Breast epithelium (tissue), 4 donors: ENCODE measurements at regions not wholly inside any gene's neighbourhood (a gene's known extent, or its start where the extent isn't known, plus 50 kb on each side); places are given as distances from the start of the nearest gene placed in this dataset.

Experiments used
- DNase-seq, 2 donors: peaks; one replicate each; pipeline ENCODE4 v3.0.0-alpha.2; 2019; ENCODE audit warnings: low spot score in 2 of 2
- H3K27ac ChIP-seq, 2 donors: fragments of 200-600 bp; sonication (generic) in 1 of 2; one replicate each; pipeline ENCODE4 v1.5.1; 2016 to 2019; ENCODE audit warnings: mild to moderate bottlenecking in 1 of 2
- H3K27me3 ChIP-seq, 2 donors: fragments of 200-600 bp; sonication (generic) in 1 of 2; one replicate each; pipeline versions ENCODE4 v1.5.1 to v1.6.0; 2017 to 2019; ENCODE audit warnings: control low read depth in 1 of 2, mild to moderate bottlenecking in 1 of 2
- H3K36me3 ChIP-seq: fragments of 200-600 bp; one replicate; pipeline ENCODE4 v1.5.1; 2019
- H3K4me1 ChIP-seq, 2 donors: fragments of 200-600 bp; sonication (generic); one replicate each; pipeline ENCODE4 v1.5.1; 2016 to 2019; ENCODE audit warnings: control low read depth in 1 of 2
- H3K4me3 ChIP-seq, 3 donors: fragments of 200-600 bp; sonication (generic); 1 replicate in 2 of 3; 2 replicates in 1 of 3; pipeline ENCODE4 v1.5.1; 2016 to 2019; ENCODE audit warnings: mild to moderate bottlenecking in 3 of 3, moderate library complexity in 2 of 3
- H3K9me3 ChIP-seq, 2 donors: fragments of 200-600 bp; sonication (generic) in 1 of 2; one replicate each; pipeline ENCODE4 v1.5.1; 2016 to 2019; ENCODE audit warnings: control low read depth in 1 of 2
- POLR2A ChIP-seq: fragments of 450-650 bp; IDR thresholded peaks from one replicate; pipeline ENCODE4 v1.6.1; 2016; ENCODE audit warnings: antibody characterized with exemption, mild to moderate bottlenecking, moderate library complexity
- POLR2AphosphoS5 ChIP-seq, 3 donors: sonication (generic); formaldehyde crosslinking; IDR thresholded peaks; one replicate each; pipeline ENCODE4 v1.6.1; 2017; ENCODE audit warnings: antibody characterized with exemption in 3 of 3
- intact Hi-C: fragments of 100-400 bp; cut with DNase I; formaldehyde crosslinking; loops from one replicate; pipeline ENCODE4 v1.15.1; 2023; ENCODE audit warnings: low total_unique reads
- TF ChIP-seq, protein P1 (sequence below), 3 donors: fragments of 450-650 bp; IDR thresholded peaks; one replicate each; pipeline ENCODE4 v1.5.1; 2016 to 2017; ENCODE audit warnings: antibody characterized with exemption in 3 of 3, mild to moderate bottlenecking in 3 of 3, moderate library complexity in 3 of 3

DNA sequence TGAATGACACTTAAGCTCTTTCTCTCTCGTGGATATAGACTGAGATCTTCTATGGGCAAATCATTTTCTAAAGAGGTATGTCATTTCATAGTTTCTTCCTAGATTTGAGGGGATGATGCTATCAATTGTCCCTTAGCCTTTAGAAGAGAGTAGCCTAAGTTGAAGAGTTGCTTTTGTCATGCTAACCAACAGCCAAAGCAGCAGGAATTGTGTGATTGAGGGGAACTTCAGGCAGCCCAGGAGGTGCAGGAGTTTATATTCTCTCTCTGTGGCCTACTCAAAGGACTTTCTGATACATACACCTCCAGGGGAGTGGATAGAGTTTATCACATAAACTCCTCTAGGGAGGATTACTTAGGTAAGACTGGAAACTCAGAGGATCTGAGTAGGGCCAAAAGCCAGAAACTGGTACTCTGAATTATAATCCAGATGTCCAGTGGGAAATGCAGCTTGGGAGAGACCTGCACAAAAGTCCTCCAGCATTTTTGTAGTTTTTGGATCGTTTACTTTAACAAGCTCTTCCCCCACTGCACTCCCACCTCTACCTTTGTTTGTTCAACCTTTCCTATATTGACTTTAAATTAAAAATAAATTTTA, 150.7 kb upstream of the CCDC68 start:
- intact Hi-C loops: no loop called here

GRCh38 chr18:55106906-55107305, 147.6 kb upstream of the CCDC68 start:
- TF ChIP-seq, protein P1, sequence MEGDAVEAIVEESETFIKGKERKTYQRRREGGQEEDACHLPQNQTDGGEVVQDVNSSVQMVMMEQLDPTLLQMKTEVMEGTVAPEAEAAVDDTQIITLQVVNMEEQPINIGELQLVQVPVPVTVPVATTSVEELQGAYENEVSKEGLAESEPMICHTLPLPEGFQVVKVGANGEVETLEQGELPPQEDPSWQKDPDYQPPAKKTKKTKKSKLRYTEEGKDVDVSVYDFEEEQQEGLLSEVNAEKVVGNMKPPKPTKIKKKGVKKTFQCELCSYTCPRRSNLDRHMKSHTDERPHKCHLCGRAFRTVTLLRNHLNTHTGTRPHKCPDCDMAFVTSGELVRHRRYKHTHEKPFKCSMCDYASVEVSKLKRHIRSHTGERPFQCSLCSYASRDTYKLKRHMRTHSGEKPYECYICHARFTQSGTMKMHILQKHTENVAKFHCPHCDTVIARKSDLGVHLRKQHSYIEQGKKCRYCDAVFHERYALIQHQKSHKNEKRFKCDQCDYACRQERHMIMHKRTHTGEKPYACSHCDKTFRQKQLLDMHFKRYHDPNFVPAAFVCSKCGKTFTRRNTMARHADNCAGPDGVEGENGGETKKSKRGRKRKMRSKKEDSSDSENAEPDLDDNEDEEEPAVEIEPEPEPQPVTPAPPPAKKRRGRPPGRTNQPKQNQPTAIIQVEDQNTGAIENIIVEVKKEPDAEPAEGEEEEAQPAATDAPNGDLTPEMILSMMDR (IDR thresholded peaks at IDR 0.05): no peak
- TF ChIP-seq POLR2A (no peak), POLR2AphosphoS5 (IDR thresholded peaks at IDR 0.05) (no peak)
- Histone ChIP-seq H3K9me3 (no peaks in the 10 kb centered on the region), H3K27ac (no peak overlapping the region), H3K36me3 (no peaks in the 10 kb centered on the region), H3K4me1 (no peaks in the 10 kb centered on the region), H3K27me3 (no peaks in the 10 kb centered on the region), H3K4me3 (no peak overlapping the region)
- DNase-seq: no peak
- intact Hi-C loops: no loop called here

More for the DNA sequence above, 150.7 kb upstream of the CCDC68 start:
- no peaks in the 10 kb centered on the region for H3K36me3 ChIP-seq
- H3K4me1 ChIP-seq: no peaks in the 10 kb centered on the region
- peak overlapping the region in 1 of 2 donors; percentile 52 for H3K27ac ChIP-seq
- no peaks in the 10 kb centered on the region for H3K9me3 ChIP-seq
- H3K27me3 ChIP-seq: no peaks in the 10 kb centered on the region
- DNase-seq: no peak
- no peak for TF ChIP-seq POLR2AphosphoS5 (IDR thresholded peaks at IDR 0.05)
- TF ChIP-seq, protein P1 (IDR thresholded peaks at IDR 0.05): no peak
- no peak for TF ChIP-seq POLR2A
- H3K4me3 ChIP-seq: no peak overlapping the region

GRCh38 chr18:55106466-55106865, 147.2 kb upstream of the CCDC68 start:
- no peak for DNase-seq
- Histone ChIP-seq H3K27ac (no peak overlapping the region), H3K4me1 (no peaks in the 10 kb centered on the region), H3K9me3 (no peaks in the 10 kb centered on the region), H3K4me3 (no peak overlapping the region), H3K27me3 (no peaks in the 10 kb centered on the region), H3K36me3 (no peaks in the 10 kb centered on the region)
- intact Hi-C loops: no loop called here
- TF ChIP-seq, protein P1 (IDR thresholded peaks at IDR 0.05): no peak

- Histone ChIP-seq H3K27ac (no peak overlapping the region), H3K9me3 (no peaks in the 10 kb centered on the region), H3K36me3 (no peaks in the 10 kb centered on the region), H3K4me3 (no peak overlapping the region), H3K27me3 (no peaks in the 10 kb centered on the region), H3K4me1 (no peaks in the 10 kb centered on the region)
- TF ChIP-seq, protein P1 (IDR thresholded peaks at IDR 0.05): no peak
- TF ChIP-seq POLR2A (no peak), POLR2AphosphoS5 (IDR thresholded peaks at IDR 0.05) (no peak)
- DNase-seq: no peak
- intact Hi-C loops: no loop called here
These were observed 146.6 kb upstream of the CCDC68 start for GRCh38 chr18:55105873-55106272.

DNA sequence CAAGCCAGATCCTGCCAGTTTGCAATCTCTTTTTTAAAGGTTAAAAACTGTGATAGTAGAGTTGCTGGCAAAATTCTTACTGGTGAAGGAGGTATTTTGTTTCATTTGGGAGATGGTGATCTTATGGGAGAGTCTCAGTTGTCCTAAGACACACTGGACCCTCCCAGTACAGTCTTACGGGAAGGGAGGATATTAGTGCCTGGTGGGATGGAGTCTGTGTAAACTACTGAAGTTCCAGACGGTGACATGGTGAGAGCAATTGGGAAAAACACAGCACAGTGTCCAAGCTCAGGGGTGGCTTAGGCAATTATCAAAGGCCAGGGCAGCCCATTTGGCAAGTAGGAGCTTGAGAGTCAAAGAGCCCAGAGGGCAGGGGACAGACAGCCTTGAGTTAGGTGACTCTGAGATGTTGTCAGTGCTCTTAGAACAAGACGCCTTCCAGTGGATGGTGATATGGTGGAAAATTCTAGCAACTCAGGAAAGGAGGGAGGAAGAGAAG, 143.7 kb upstream of the CCDC68 start:
- TF ChIP-seq, protein P1 (IDR thresholded peaks at IDR 0.05): no peak
- TF ChIP-seq POLR2AphosphoS5 (IDR thresholded peaks at IDR 0.05): no peak
- no peak for TF ChIP-seq POLR2A
- H3K27ac ChIP-seq: no peak overlapping the region
- no peaks in the 10 kb centered on the region for H3K27me3 ChIP-seq
- H3K4me1 ChIP-seq: no peaks in the 10 kb centered on the region
- no peak overlapping the region for H3K4me3 ChIP-seq
- no peaks in the 10 kb centered on the region for H3K36me3 ChIP-seq
- no peaks in the 10 kb centered on the region for H3K9me3 ChIP-seq
- DNase-seq: no peak
- intact Hi-C loops: no loop called here
